Kasumi-1 (cell line): ENCODE measurements at regions not wholly inside any gene's neighbourhood (a gene's known extent, or its start where the extent isn't known, plus 50 kb on each side); places are given as distances from the start of the nearest gene placed in this dataset.

Experiments used
- DNase-seq, 2 experiments: peaks; one replicate each; lab custom pipeline; 2025; lab: John Stamatoyannopoulos, UW

GRCh38 chr1:234732260-234732659 lies 122.3 kb upstream of the IRF2BP2 start:
- DNase-seq: no peak

GRCh38 chr1:234731569-234732085 lies 121.6 kb upstream of the IRF2BP2 start:
- DNase-seq: peak; percentile 46 to 52

- no peak for DNase-seq
Measured at GRCh38 chr1:234730770-234731568, 121.0 kb upstream of the IRF2BP2 start.

GRCh38 chr1:234730475-234730769 lies 120.4 kb upstream of the IRF2BP2 start:
- no peak for DNase-seq

- no peak for DNase-seq
Measured at GRCh38 chr1:234729561-234730474, 119.8 kb upstream of the IRF2BP2 start.

GRCh38 chr1:234728740-234729139 lies 118.8 kb upstream of the IRF2BP2 start:
- DNase-seq: no peak

- DNase-seq: no peak
Measured at GRCh38 chr1:234727018-234727940, 117.3 kb upstream of the IRF2BP2 start.

GRCh38 chr1:234726359-234726943 lies 116.5 kb upstream of the IRF2BP2 start:
- no peak for DNase-seq

GRCh38 chr1:234725177-234726132 lies 115.5 kb upstream of the IRF2BP2 start:
- DNase-seq: peak; percentile 18 to 24

- DNase-seq: no peak
Measured at GRCh38 chr1:234724516-234725176, 114.7 kb upstream of the IRF2BP2 start.

- DNase-seq: peak; percentile 89 to 95
Measured at GRCh38 chr1:234722904-234723720, 113.1 kb upstream of the IRF2BP2 start.

GRCh38 chr1:234722270-234722704 lies 112.3 kb upstream of the IRF2BP2 start:
- no peak for DNase-seq

GRCh38 chr1:234721476-234722269 lies 111.7 kb upstream of the IRF2BP2 start:
- peak in 1 of 2 experiments; percentile 31 for DNase-seq

GRCh38 chr1:234720709-234721441 lies 110.9 kb upstream of the IRF2BP2 start:
- no peak for DNase-seq

- no peak for DNase-seq
Measured at GRCh38 chr1:234719454-234720251, 109.7 kb upstream of the IRF2BP2 start.
